ENCODE measurements at regions not wholly inside any gene's neighbourhood (a gene's known extent, or its start where the extent isn't known, plus 50 kb on each side); places are given as distances from the start of the nearest gene placed in this dataset.

- TF ChIP-seq CTCF (IDR thresholded peaks at IDR 0.05) (no peak), ZFX (IDR thresholded peaks at IDR 0.05; ENCODE audit: borderline replicate concordance) (no peak)
These were observed 85.6 kb downstream of the SNX5 start for GRCh38 chr20:17882834-17883591.

Data from 22Rv1 (cell line).